Neuron (in vitro differentiated cells): ENCODE measurements at regions not wholly inside any gene's neighbourhood (a gene's known extent, or its start where the extent isn't known, plus 50 kb on each side); places are given as distances from the start of the nearest gene placed in this dataset.

Source experiments
- H2AFZ ChIP-seq: one replicate; pipeline ENCODE4 v1.6.1; 2013; ENCODE audit warnings: low read depth, mild to moderate bottlenecking, inconsistent platforms, low read length, moderate library complexity
- H3K27me3 ChIP-seq: one replicate; pipeline ENCODE4 v1.6.1; 2013; ENCODE audit warnings: low read length; ENCODE audit not compliant: insufficient read depth
- H3K36me3 ChIP-seq: one replicate; pipeline ENCODE4 v1.6.1; 2013; ENCODE audit warnings: low read length; ENCODE audit not compliant: insufficient read depth
- H3K4me1 ChIP-seq: one replicate; pipeline ENCODE4 v1.6.1; 2013; ENCODE audit warnings: low read length; ENCODE audit not compliant: insufficient read depth
- H3K4me3 ChIP-seq: 2 replicates; pipeline ENCODE4 v1.5.1; 2013; ENCODE audit warnings: mild to moderate bottlenecking, low read length, moderate library complexity
- H3K9me3 ChIP-seq: one replicate; pipeline ENCODE4 v1.6.1; 2013; ENCODE audit warnings: low read length

DNA sequence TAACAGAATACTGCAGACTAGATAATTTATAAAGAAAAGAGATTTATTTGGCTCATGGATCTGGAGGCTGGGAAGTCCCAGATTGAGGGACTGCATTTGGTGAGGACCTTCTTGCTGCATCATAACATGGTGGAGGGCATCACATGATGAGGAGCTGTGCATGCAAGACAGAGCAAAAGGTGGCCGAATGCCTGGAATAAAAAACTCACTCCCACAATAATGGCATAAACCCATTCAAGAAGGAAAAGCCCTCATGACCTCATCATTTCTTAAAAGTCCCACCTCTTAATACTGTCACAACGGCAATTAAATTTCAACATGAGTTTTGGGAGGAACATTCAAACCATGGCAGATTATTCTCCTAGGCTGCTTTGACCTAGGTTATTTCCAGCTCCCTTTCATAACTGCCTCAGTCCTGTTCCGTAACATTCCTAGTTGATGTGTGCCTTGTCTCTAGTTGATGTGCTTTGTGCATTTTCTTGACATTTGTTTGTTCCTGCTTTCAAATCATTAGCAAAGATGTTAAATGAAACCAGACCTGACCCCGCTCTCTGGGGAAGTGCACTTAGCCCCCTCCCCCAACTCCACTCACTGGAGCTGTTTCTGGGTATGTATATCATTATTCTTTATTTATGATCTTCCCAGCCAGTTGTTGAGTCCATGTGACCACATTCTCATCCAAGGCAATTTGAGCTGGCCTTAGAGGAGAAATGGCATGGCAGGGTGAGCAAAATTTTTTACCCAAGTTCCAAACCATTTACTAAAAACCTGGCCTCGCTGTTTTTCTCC is 148.5 kb downstream of the GDAP2 start:
- H3K4me1 ChIP-seq, result no peaks in the 10 kb centered on the region
- no peaks in the 10 kb centered on the region for H3K9me3 ChIP-seq
- no peak overlapping the region for H2AFZ ChIP-seq
- no peaks in the 10 kb centered on the region for H3K36me3 ChIP-seq
- H3K27me3 ChIP-seq, result no peaks in the 10 kb centered on the region
- H3K4me3 ChIP-seq, result no peak overlapping the region

DNA sequence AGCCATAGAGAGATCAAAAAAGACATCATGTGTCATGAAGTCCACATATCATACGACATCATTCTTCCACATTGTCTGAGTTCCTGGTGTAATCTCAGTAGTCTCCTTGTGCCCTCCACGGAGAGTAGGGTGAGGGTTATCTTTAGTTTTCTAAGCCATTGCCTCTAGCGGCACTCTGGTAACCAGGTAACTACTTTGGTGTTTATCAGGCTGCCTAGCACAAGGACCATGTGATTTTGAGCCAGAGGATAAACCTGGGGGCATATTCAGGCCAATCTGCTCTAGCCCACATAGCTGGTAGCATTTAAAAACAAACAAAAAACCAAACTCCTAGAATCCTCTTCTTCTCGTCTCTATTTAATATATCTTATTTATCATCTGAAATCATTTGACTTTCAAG is 147.4 kb downstream of the GDAP2 start:
- Histone ChIP-seq H2AFZ (no peak overlapping the region), H3K4me1 (no peaks in the 10 kb centered on the region), H3K27me3 (no peaks in the 10 kb centered on the region), H3K4me3 (no peak overlapping the region), H3K36me3 (no peaks in the 10 kb centered on the region), H3K9me3 (no peaks in the 10 kb centered on the region)

DNA sequence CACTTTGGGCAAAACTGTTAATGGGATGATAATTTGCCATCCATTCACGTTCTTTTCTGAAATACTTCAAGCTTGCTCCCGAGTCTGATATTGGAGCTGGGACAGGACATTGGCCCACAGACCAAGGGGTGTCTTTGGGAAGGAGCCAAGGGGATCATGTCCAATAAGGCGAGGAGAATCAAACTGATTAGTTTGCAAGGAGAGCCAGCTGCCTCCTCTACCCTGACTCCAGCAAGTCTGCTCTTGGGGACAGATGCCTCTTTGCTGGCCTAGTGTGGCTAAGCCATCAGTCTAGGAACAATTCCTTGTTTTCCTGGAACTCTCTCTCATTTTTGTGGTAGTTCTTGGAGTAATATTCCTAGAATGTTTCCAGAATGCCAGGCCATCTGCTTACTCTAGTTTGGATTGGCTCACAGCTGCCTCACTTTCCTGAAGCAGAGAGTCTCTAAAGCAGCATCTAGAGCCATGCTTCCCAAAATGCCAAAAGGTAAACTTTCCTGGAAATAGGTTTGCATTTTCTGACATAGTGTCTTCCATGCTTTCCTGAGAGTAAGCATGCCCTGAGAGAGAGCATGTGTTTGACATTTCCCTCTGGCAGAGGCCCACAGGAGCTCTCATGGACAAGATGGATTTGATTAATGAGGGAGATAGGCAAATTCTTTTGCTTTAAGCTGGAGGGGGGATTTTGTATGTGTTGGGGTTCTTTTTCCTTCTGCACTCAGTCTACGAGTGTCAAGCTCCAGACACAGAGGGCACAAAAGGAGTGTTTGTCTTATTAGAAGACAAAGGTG is 145.6 kb downstream of the GDAP2 start:
- Histone ChIP-seq H3K36me3 (no peaks in the 10 kb centered on the region), H2AFZ (no peak overlapping the region), H3K27me3 (no peaks in the 10 kb centered on the region), H3K4me3 (no peak overlapping the region), H3K4me1 (no peaks in the 10 kb centered on the region), H3K9me3 (no peaks in the 10 kb centered on the region)

DNA sequence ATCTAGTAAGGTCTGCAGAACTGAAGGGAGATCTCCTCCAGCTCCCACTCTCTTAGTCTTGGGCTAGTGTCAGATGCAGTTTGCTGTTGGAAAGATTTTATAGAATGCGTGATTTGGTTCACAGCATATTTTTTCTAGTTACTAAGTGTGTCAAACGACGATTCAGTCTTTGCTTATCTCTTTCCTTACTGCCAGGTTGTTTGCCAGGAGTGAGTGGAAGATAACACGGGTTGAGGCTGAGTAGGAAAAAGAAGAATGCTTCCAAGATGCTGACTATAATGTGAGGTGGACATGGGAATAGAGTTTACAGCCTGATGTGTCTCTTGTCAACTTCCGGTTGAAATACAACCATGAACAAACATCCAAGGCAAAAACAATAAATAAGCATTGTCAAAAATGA is 141.4 kb downstream of the GDAP2 start:
- no peak overlapping the region for H3K4me3 ChIP-seq
- no peaks in the 10 kb centered on the region for H3K36me3 ChIP-seq
- no peak overlapping the region for H2AFZ ChIP-seq
- H3K4me1 ChIP-seq, result no peaks in the 10 kb centered on the region
- no peaks in the 10 kb centered on the region for H3K27me3 ChIP-seq
- H3K9me3 ChIP-seq, result no peaks in the 10 kb centered on the region

DNA sequence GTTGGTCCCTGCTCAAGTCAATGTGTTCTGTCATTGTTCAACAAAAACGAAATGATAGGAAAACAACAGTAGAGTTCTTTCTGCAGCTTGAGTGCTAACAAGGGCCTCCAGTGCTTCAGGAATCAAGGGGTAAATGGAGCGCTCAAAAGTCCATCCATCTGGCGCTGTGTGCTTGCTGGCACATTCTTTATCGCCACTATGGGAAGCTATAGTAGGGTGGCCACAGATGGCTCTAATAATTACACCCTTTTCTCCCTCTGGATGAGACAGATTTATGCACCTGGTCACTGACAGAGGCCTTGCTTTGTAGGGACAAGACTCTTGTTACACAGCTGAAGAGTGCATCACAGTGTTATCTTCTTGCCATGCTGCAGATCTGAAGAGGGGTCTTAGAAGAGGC is 136.0 kb downstream of the GDAP2 start:
- Histone ChIP-seq H3K27me3 (no peaks in the 10 kb centered on the region), H3K4me1 (no peaks in the 10 kb centered on the region), H2AFZ (no peak overlapping the region), H3K4me3 (no peak overlapping the region), H3K36me3 (no peaks in the 10 kb centered on the region), H3K9me3 (no peaks in the 10 kb centered on the region)

DNA sequence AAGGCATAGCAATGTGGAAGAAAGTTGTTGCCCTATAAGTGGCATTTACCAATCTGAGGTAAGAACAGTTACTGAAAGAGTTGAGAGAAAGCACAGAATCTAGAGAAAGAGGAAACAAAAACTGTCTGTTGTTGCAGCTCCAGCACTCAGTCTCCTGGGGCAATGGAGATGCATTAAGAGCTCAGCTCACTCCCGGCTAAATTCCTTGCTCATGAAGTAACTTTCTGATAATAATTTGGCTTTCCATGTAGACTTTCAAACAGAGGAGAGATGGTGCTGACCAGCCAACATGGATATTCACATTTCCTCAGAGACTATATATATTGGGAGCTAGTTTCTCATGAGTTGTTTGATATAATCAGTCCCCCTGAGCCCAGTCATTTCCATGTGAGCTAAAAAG is 135.3 kb downstream of the GDAP2 start:
- Histone ChIP-seq H2AFZ (no peak overlapping the region), H3K9me3 (no peaks in the 10 kb centered on the region), H3K27me3 (no peaks in the 10 kb centered on the region), H3K4me3 (no peak overlapping the region), H3K4me1 (no peaks in the 10 kb centered on the region), H3K36me3 (no peaks in the 10 kb centered on the region)

DNA sequence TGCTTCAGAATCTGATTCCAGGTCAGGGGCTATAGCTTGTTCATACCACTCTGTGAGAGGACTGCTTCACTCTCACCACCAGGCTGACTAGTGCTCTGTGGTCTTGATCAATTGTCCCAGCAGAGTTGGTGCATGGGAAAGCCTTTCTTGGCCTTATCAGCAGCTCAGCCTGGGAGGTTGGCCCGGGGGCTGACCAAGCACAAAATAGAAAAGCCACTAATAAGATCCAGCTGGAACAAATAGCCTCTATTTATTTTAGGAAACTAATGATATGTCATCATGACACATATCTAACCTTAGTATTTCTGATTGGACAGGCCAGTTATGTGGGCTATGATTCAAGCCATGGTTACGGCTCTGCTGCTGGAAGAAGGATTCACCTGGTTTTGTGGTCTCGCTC is 134.2 kb downstream of the GDAP2 start:
- no peaks in the 10 kb centered on the region for H3K9me3 ChIP-seq
- H3K36me3 ChIP-seq, result no peaks in the 10 kb centered on the region
- no peak overlapping the region for H3K4me3 ChIP-seq
- H3K27me3 ChIP-seq, result no peaks in the 10 kb centered on the region
- no peaks in the 10 kb centered on the region for H3K4me1 ChIP-seq
- H2AFZ ChIP-seq, result no peak overlapping the region

DNA sequence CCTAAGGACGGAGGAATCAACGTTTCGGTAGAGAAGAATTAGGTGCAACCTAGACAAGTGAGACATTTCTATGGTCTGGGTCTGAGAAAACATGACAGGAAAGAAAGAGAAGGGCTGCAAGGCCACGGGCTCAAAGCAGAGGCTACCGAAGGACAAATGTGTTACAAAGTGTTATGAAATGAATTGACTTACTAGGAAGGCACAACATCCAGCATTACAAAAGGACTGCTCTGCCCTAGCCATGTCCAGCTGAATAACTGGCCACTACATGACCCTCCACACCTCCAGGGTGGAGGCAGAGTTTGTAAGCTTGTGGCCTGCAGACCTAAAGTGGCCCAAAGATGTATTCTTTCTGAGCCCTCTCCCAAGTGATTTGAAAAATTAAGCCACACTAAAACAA is 133.6 kb downstream of the GDAP2 start:
- Histone ChIP-seq H3K4me3 (no peak overlapping the region), H3K27me3 (no peaks in the 10 kb centered on the region), H3K9me3 (no peaks in the 10 kb centered on the region), H3K4me1 (no peaks in the 10 kb centered on the region), H2AFZ (no peak overlapping the region), H3K36me3 (no peaks in the 10 kb centered on the region)

DNA sequence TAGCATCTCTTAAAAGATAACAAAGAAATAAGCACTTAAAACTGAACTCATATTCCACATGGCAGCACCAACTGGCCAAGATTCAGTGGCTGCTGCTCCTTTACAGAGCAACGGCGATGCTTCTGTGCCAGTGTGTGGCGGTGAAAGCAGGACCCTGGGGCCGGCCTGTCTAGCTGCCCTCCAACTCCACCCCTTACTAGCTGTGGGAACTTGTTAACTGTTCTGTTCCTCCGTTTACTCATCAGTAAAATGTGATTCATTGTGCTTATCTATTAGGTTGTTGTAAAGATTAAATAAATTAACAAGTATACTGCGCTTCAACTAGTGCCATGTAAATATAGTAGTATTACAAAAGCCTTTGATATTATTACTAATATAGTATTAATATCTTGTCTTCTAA is 133.2 kb downstream of the GDAP2 start:
- Histone ChIP-seq H3K27me3 (no peaks in the 10 kb centered on the region), H3K9me3 (no peaks in the 10 kb centered on the region), H3K36me3 (no peaks in the 10 kb centered on the region), H3K4me1 (no peaks in the 10 kb centered on the region), H3K4me3 (no peak overlapping the region), H2AFZ (no peak overlapping the region)

DNA sequence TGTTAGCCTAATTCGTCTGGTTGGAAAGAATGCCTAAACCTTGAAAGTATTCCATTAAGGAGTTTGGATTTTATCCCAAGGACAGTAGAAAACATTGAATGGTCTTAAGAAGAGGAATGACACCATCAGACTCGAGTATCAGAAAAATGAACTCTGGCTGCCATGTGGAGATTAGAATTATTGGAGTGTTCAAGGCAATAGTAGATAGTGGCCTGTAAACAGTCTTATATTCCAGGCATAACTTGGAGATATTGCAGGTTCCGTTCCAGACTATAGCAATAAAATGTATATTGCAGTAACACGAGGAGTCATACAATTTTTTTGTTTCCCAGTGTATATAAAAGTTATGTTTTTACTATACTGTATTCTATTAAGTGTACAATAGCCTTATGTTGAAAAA is 130.9 kb downstream of the GDAP2 start:
- Histone ChIP-seq H2AFZ (no peak overlapping the region), H3K9me3 (no peaks in the 10 kb centered on the region), H3K4me1 (no peaks in the 10 kb centered on the region), H3K4me3 (no peak overlapping the region), H3K27me3 (no peaks in the 10 kb centered on the region), H3K36me3 (no peaks in the 10 kb centered on the region)

DNA sequence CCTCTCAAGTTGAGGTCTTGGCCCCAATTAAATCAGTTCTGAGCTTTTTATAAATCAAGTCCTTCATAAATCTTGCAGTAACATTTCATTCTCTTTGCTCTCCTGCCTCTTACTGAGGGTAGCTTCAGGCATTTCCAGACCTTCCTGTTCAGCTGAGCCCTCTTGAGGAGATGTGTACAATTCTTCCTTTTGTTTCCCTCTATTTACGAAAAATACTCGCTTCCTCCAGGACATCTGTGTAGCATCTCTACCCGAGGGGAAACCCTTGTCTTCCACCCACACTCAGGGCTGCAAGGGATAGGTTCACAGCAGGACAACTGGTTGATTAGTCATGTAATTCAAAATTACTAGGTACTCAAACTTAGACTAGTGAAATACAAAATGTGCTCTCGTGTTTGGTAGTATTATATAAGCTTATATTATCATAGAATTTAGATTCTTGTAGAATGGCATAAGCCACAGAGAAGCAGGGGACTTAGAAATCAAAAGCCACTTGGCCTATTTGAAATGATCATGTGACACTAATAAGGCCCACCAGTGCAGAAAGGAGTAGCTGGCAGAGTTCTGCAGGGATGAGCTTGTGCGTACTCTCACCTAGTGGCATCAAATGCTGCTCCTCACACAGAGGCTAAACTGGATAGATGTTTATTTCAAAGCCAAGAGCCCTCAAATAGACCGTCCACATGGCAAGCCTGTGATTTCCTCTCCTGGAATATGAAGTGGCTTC is 126.7 kb downstream of the GDAP2 start:
- H3K9me3 ChIP-seq, result no peaks in the 10 kb centered on the region
- H2AFZ ChIP-seq, result no peak overlapping the region
- H3K4me3 ChIP-seq, result no peak overlapping the region
- H3K4me1 ChIP-seq, result no peaks in the 10 kb centered on the region
- H3K27me3 ChIP-seq, result no peaks in the 10 kb centered on the region
- no peaks in the 10 kb centered on the region for H3K36me3 ChIP-seq

DNA sequence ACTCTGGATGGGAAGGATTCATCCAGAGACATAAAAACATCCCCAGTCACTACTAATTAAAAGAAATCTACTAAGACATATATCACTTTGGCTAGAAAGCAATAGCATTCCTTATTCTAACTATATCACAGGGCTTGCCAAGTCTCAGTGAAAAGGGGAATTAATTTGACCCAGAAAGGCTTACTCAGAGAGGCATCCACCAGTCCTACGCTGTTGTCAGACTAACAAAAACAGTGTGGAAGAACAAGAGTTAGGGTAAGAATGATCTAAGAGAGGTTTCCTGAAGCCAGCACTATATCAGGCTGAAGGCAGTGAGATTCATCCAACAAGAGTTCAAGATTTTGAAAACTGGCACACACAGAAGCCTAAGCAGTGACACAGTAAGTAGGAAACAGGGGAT is 126.1 kb downstream of the GDAP2 start:
- Histone ChIP-seq H3K36me3 (no peaks in the 10 kb centered on the region), H3K9me3 (no peaks in the 10 kb centered on the region), H3K27me3 (no peaks in the 10 kb centered on the region), H2AFZ (no peak overlapping the region), H3K4me3 (no peak overlapping the region), H3K4me1 (no peaks in the 10 kb centered on the region)

DNA sequence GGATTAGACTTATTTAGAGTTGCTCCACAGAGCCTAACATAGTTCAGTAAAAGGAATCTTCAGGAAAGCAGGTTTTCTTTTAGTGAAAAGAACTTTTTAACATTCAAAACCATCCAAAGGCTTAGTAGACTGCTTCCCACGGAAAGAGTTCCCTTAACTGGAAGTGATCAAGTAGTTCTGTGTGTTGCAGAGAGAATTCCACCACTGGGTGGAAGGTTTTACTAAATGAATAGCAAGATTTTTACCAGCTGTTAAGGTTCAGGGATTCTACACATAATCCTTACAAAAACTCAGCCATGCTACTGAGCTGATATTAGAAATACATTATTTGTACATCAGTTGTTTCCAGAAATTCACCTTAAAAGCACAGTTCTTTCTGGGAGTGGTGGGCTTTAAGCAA is 119.7 kb downstream of the GDAP2 start:
- Histone ChIP-seq H3K27me3 (no peaks in the 10 kb centered on the region), H3K9me3 (no peaks in the 10 kb centered on the region), H3K4me3 (no peak overlapping the region), H3K36me3 (no peaks in the 10 kb centered on the region), H3K4me1 (no peaks in the 10 kb centered on the region), H2AFZ (no peak overlapping the region)
